K562 (cell line): ENCODE measurements at regions not wholly inside any gene's neighbourhood (a gene's known extent, or its start where the extent isn't known, plus 50 kb on each side); places are given as distances from the start of the nearest gene placed in this dataset.

Source experiments
- ATAC-seq: fragments of 200-7000 bp; cut with Tn5 transposase; 3 replicates; pipeline ENCODE4 v1.9.1; 2020; ENCODE audit warnings: moderate library complexity
- BruUV-seq: library from RNA; stranded (reverse); fragments of 400-500 nt; replicated peaks from 2 replicates; lab custom pipeline; 2021; lab: Mats Ljungman, UMichigan
- CTCF ChIA-PET: fragments of 300-600 bp; formaldehyde crosslinking; extraction: SDS; loops from one replicate; lab custom pipeline; 2021; ENCODE audit warnings: low intra/inter-chr PET ratio; lab: Yijun Ruan, JAX
- POLR2A ChIA-PET: fragments of 300-600, 350-650 bp; sonication (Branson Sonifier 250); formaldehyde crosslinking; extraction: SDS; loops from one replicate; lab custom pipeline; 2021; ENCODE audit warnings: antibody characterized with exemption, inconsistent platforms; lab: Yijun Ruan, JAX
- DNase-seq, 4 experiments: peaks; one replicate each; pipeline versions ENCODE4 v3.0.0 to v3.0.0-alpha.2; 2011 to 2018; ENCODE audit warnings: low spot score in 3 of 4, mixed read lengths in 3 of 4; ENCODE audit errors: extremely low read depth in 1 of 4
- FAIRE-seq: peaks from 2 replicates; lab custom pipeline; 2011; peaks lifted over from hg19 to GRCh38; lab: Jason Lieb, UNC
- H2AFZ ChIP-seq: 2 replicates; pipeline ENCODE4 v1.6.0; 2011; ENCODE audit warnings: low read depth, low read length, control low read depth, inconsistent platforms
- H3K27ac ChIP-seq: fragments of 200-600 bp; 3 replicates; pipeline ENCODE4 v1.8.0; 2011; ENCODE audit warnings: low read depth, mild to moderate bottlenecking, control low read depth, inconsistent platforms, low read length, moderate library complexity, mixed read lengths; ENCODE audit errors: extremely low read depth
- H3K27me3 ChIP-seq, 2 experiments: fragments of 300-600 bp in 1 of 2; 2 replicates in 1 of 2; 3 replicates in 1 of 2; pipeline versions ENCODE4 v1.6.0 to v1.8.0; 2011; ENCODE audit warnings: inconsistent platforms in 2 of 2, low read length in 2 of 2, mild to moderate bottlenecking in 1 of 2, mixed read lengths in 1 of 2, moderate library complexity in 1 of 2; ENCODE audit not compliant: control insufficient read depth in 2 of 2, insufficient read depth in 2 of 2
- H3K36me3 ChIP-seq: fragments of 300-600 bp; 3 replicates; pipeline ENCODE4 v1.8.0; 2011; ENCODE audit warnings: mild to moderate bottlenecking, low read length, inconsistent platforms; ENCODE audit not compliant: control insufficient read depth, insufficient read depth
- H3K4me1 ChIP-seq, 2 experiments: fragments of 200-600 bp in 1 of 2; replicated peaks in 1 of 2; 2 replicates in 1 of 2; 3 replicates in 1 of 2; pipeline versions ENCODE4 v1.5.1 to v1.8.0; 2011; ENCODE audit warnings: inconsistent platforms in 2 of 2, low read length in 2 of 2, mild to moderate bottlenecking in 1 of 2, mixed read lengths in 1 of 2, moderate library complexity in 1 of 2; ENCODE audit not compliant: control insufficient read depth in 2 of 2, insufficient read depth in 2 of 2
- H3K4me2 ChIP-seq: 2 replicates; pipeline ENCODE4 v1.6.1; 2011; ENCODE audit warnings: low read length, control low read depth, inconsistent platforms, mixed read lengths; ENCODE audit not compliant: insufficient read depth
- H3K4me3 ChIP-seq: fragments of 200-600 bp; sonication (generic), shearing (Covaris generic); 2 replicates; pipeline ENCODE4 v1.5.1; 2016; ENCODE audit warnings: control low read depth, inconsistent platforms
- H3K79me2 ChIP-seq: fragments of 200-600 bp; 3 replicates; pipeline ENCODE4 v1.8.0; 2011; ENCODE audit warnings: low read length, inconsistent platforms; ENCODE audit not compliant: control insufficient read depth, insufficient read depth
- H3K9ac ChIP-seq, 2 experiments: 2 replicates each; pipeline versions ENCODE4 v1.6.0 to v1.6.1; 2011; ENCODE audit warnings: low read depth in 2 of 2, low read length in 2 of 2, control low read depth in 1 of 2, inconsistent platforms in 1 of 2, mild to moderate bottlenecking in 1 of 2, mixed read lengths in 1 of 2; ENCODE audit not compliant: insufficient read depth in 1 of 2
- H3K9me1 ChIP-seq: one replicate; pipeline ENCODE4 v1.6.0; 2011; ENCODE audit warnings: inconsistent platforms, mild to moderate bottlenecking, low read length, moderate library complexity; ENCODE audit not compliant: control insufficient read depth, insufficient read depth
- H3K9me3 ChIP-seq: replicated peaks from 2 replicates; pipeline ENCODE4 v1.5.1; 2011; ENCODE audit warnings: low read depth, low read length, inconsistent platforms; ENCODE audit not compliant: control insufficient read depth, insufficient read depth
- H4K20me1 ChIP-seq: replicated peaks from 2 replicates; pipeline ENCODE4 v1.6.1; 2011; ENCODE audit warnings: low read length, inconsistent platforms, mixed read lengths; ENCODE audit not compliant: control insufficient read depth, insufficient read depth
- BMI1 ChIP-seq: fragments of 150-350 bp; IDR thresholded peaks from 2 replicates; pipeline ENCODE4 v1.6.1; 2014; ENCODE audit warnings: low read length
- EHMT2 ChIP-seq: fragments of 450-650 bp; IDR thresholded peaks from 2 replicates; pipeline ENCODE4 v1.6.1; 2018; ENCODE audit warnings: antibody characterized with exemption
- FUS ChIP-seq: fragments of 200-400 bp; formaldehyde crosslinking; optimal IDR thresholded peaks from 2 replicates; pipeline ENCODE3; 2017; ENCODE audit warnings: low read depth, low read length
- HDAC1 ChIP-seq, 2 experiments: fragments of 450-650 bp; IDR thresholded peaks; 2 replicates each; pipeline ENCODE4 v1.6.1; 2016 to 2017; ENCODE audit warnings: inconsistent platforms in 1 of 2, mild to moderate bottlenecking in 1 of 2, moderate library complexity in 1 of 2
- OTX1 ChIP-seq: fragments of 450-650 bp; formaldehyde crosslinking; IDR thresholded peaks from 2 replicates; pipeline ENCODE4 v1.4.0; 2022; ENCODE audit warnings: mild to moderate bottlenecking
- PHF8 ChIP-seq: fragments of 200-600 bp; sonication (generic); IDR thresholded peaks from 2 replicates; pipeline ENCODE4 v1.6.1; 2012; ENCODE audit warnings: mixed run types, mild to moderate bottlenecking, inconsistent platforms, low read length, moderate library complexity, borderline replicate concordance
- PHTF2 ChIP-seq: fragments of 250-450 bp; sonication (Bioruptor Pico); IDR thresholded peaks from 2 replicates; pipeline ENCODE4 v1.5.0; 2021; ENCODE audit warnings: mild to moderate bottlenecking
- TEAD4 ChIP-seq, 2 experiments: sonication (generic) in 1 of 2; formaldehyde crosslinking in 1 of 2; IDR thresholded peaks; 2 replicates each; pipeline versions ENCODE4 v1.6.1 to v1.8.0; 2012 to 2022; ENCODE audit warnings: borderline replicate concordance in 1 of 2, inconsistent platforms in 1 of 2, low read length in 1 of 2, mild to moderate bottlenecking in 1 of 2, missing genetic modification reagents in 1 of 2
- TSHZ1 ChIP-seq: fragments of 250-450 bp; sonication (Bioruptor Pico); IDR thresholded peaks from 2 replicates; pipeline ENCODE4 v1.4.0; 2020; ENCODE audit warnings: mild to moderate bottlenecking, moderate library complexity
- ZC3H4 ChIP-seq: sonication (generic); formaldehyde crosslinking; IDR thresholded peaks from 2 replicates; pipeline ENCODE4 v1.9.0; 2021; ENCODE audit warnings: missing genetic modification reagents, borderline replicate concordance
- ZFP30 ChIP-seq: fragments of 250-450 bp; sonication (Bioruptor Pico); IDR thresholded peaks from 2 replicates; pipeline ENCODE4 v1.8.0; 2022; ENCODE audit warnings: moderate library complexity, mild to moderate bottlenecking, inconsistent platforms, borderline replicate concordance
- ZNF449 ChIP-seq: fragments of 250-450 bp; sonication (Bioruptor Pico); IDR thresholded peaks from 2 replicates; pipeline ENCODE4 v1.8.0; 2022; ENCODE audit warnings: moderate library complexity, mild to moderate bottlenecking, inconsistent platforms
- WGBS: fragments of 100-300 bp; shearing (Covaris generic); methylation state at CpG from one replicate; pipeline ENCODE4 v1.1.6; 2016; ENCODE audit warnings: low coverage, mixed read lengths; ENCODE audit not compliant: insufficient coverage; ENCODE audit errors: missing lambda C conversion rate; 5-methylcytosine and 5-hydroxymethylcytosine counted together
- in situ Hi-C: fragments of 300-500 bp; cut with MboI; formaldehyde crosslinking; loops from 4 replicates; pipeline ENCODE4 v1.15.0; 2018; ENCODE audit warnings: inconsistent platforms, mixed read lengths
- intact Hi-C: fragments of 100-400 bp; cut with micrococcal nuclease; formaldehyde crosslinking; loops from 2 replicates; pipeline ENCODE4 v1.14.2; 2022

- in situ Hi-C loops, result no loop called here
- Histone ChIP-seq H3K27me3 (no peaks in the 10 kb centered on the region), H3K36me3 (no peaks in the 10 kb centered on the region), H3K27ac (no peak overlapping the region), H3K4me2 (no peak overlapping the region), H3K79me2 (no peaks in the 10 kb centered on the region), H3K9ac (no peak overlapping the region), H4K20me1 (no peaks in the 10 kb centered on the region), H3K4me3 (no peak overlapping the region), H2AFZ (no peak overlapping the region), H3K4me1 (no peaks in the 10 kb centered on the region), H3K9me1 (no peaks in the 10 kb centered on the region), H3K9me3 (no peaks in the 10 kb centered on the region)
- no peak for ATAC-seq
- intact Hi-C loops, result no loop called here
- BruUV-seq, result no TSS peak
- ChIA-PET CTCF (no interaction called here), POLR2A (no interaction called here)
- DNase-seq, result no peak
- TF ChIP-seq PHF8 (0 out of 2 replicates have a peak, but pooled peaks have one; percentile 5), EHMT2 (no peak), HDAC1 (IDR thresholded peaks at IDR 0.05) (no peak), BMI1 (no peak)
- FAIRE-seq, result no peak
- WGBS, result 2% methylated on average over 4 of the region's 5 CpGs
These were observed 398.8 kb downstream of the TBX15 start for GRCh38 chr1:118589238-118589846.

GRCh38 chr1:118588566-118588965 is 399.6 kb downstream of the TBX15 start:
- no TSS peak for BruUV-seq
- Histone ChIP-seq H3K27me3 (no peaks in the 10 kb centered on the region), H3K79me2 (no peaks in the 10 kb centered on the region)

More at GRCh38 chr1:118588566-118588965, 399.6 kb downstream of the TBX15 start:
- DNase-seq (no peak), ATAC-seq (no peak), FAIRE-seq (no peak)
- Histone ChIP-seq H3K4me3 (no peak overlapping the region), H3K9me1 (no peaks in the 10 kb centered on the region), H3K9ac (no peak overlapping the region), H3K36me3 (no peaks in the 10 kb centered on the region), H3K4me2 (no peak overlapping the region), H3K27ac (no peak overlapping the region), H4K20me1 (no peaks in the 10 kb centered on the region), H2AFZ (no peak overlapping the region), H3K9me3 (no peaks in the 10 kb centered on the region; the same call in 1 of the 2 replicates), H3K4me1 (no peaks in the 10 kb centered on the region)
- no peak for TF ChIP-seq TSHZ1 (CRISPR knock-in tag)
- no peak for TF ChIP-seq ZFP30 (CRISPR knock-in tag)
- no peak for TF ChIP-seq OTX1 (CRISPR knock-in tag)
- TF ChIP-seq ZNF449 (CRISPR knock-in tag), result no peak
- TF ChIP-seq ZC3H4 (CRISPR knock-in tag), result no peak
- no peak for TF ChIP-seq TEAD4 (IDR thresholded peaks at IDR 0.05; ENCODE audit: low read length)
- TF ChIP-seq TEAD4 (CRISPR knock-in tag; IDR thresholded peaks at IDR 0.05; ENCODE audit: borderline replicate concordance), result no peak
- TF ChIP-seq FUS, result no peak
- no peak for TF ChIP-seq PHTF2 (CRISPR knock-in tag)
- ChIA-PET CTCF (no interaction called here), POLR2A (no interaction called here)
- in situ Hi-C loops, result no loop called here
- intact Hi-C loops, result no loop called here
